OCI-LY1 (cell line): ENCODE measurements at regions not wholly inside any gene's neighbourhood (a gene's known extent, or its start where the extent isn't known, plus 50 kb on each side); places are given as distances from the start of the nearest gene placed in this dataset.
"Not testable (repeated sequence)": the region's sequence is repeated elsewhere in the genome, so short reads cannot be mapped to it uniquely, and the experiment has no call there.

Experiments
- H2AFZ ChIP-seq: fragments of 200-600 bp; sonication (generic), shearing (Covaris generic); 2 replicates; pipeline ENCODE4 v1.6.0; 2014; ENCODE audit warnings: antibody characterized with exemption, mild to moderate bottlenecking, low read length
- H3F3A ChIP-seq: fragments of 200-600 bp; sonication (generic), shearing (Covaris generic); 2 replicates; pipeline ENCODE4 v1.6.0; 2014; ENCODE audit warnings: mild to moderate bottlenecking, antibody characterized with exemption, low read length, moderate library complexity; ENCODE audit not compliant: insufficient read depth
- H3K27ac ChIP-seq: fragments of 200-600 bp; sonication (generic); 2 replicates; pipeline ENCODE4 v1.5.1; 2014; ENCODE audit warnings: low read length, mixed run types, mild to moderate bottlenecking, low read depth; ENCODE audit not compliant: poor library complexity, severe bottlenecking
- H3K27me3 ChIP-seq: fragments of 200-600 bp; sonication (generic); 2 replicates; pipeline ENCODE4 v1.6.0; 2014; ENCODE audit warnings: antibody characterized with exemption, mild to moderate bottlenecking, low read length, moderate library complexity; ENCODE audit not compliant: insufficient read depth
- H3K36me3 ChIP-seq: fragments of 200-600 bp; sonication (generic); 2 replicates; pipeline ENCODE4 v1.6.1; 2014; ENCODE audit warnings: mild to moderate bottlenecking, antibody characterized with exemption, low read length, moderate library complexity, mixed read lengths; ENCODE audit not compliant: insufficient read depth
- H3K4me1 ChIP-seq: fragments of 200-600 bp; sonication (generic); 2 replicates; pipeline ENCODE4 v1.5.1; 2014; ENCODE audit warnings: mild to moderate bottlenecking, low read length, moderate library complexity; ENCODE audit not compliant: insufficient read depth, severe bottlenecking
- H3K4me2 ChIP-seq: fragments of 200-600 bp; sonication (generic), shearing (Covaris generic); 2 replicates; pipeline ENCODE4 v1.6.1; 2014; ENCODE audit warnings: low read length
- H3K4me3 ChIP-seq: fragments of 200-600 bp; sonication (generic); 2 replicates; pipeline ENCODE4 v1.5.1; 2014; ENCODE audit warnings: low read length, low read depth, mild to moderate bottlenecking, mixed read lengths; ENCODE audit not compliant: poor library complexity, severe bottlenecking
- H3K79me2 ChIP-seq: fragments of 200-600 bp; shearing (Covaris generic); 2 replicates; pipeline ENCODE4 v1.6.1; 2016; ENCODE audit warnings: mixed run types, low read length, mixed read lengths; ENCODE audit not compliant: insufficient read depth
- H3K9ac ChIP-seq: fragments of 200-600 bp; sonication (generic), shearing (Covaris generic); 2 replicates; pipeline ENCODE4 v1.6.1; 2014; ENCODE audit warnings: mild to moderate bottlenecking, low read length, mixed read lengths
- H3K9me2 ChIP-seq: fragments of 200-600 bp; sonication (generic), shearing (Covaris generic); 2 replicates; pipeline ENCODE4 v1.6.1; 2014; ENCODE audit warnings: low read depth, mild to moderate bottlenecking, low read length, mixed read lengths
- H3K9me3 ChIP-seq: fragments of 200-600 bp; shearing (Covaris generic); 2 replicates; pipeline ENCODE4 v1.6.1; 2014; ENCODE audit warnings: low read length, mixed read lengths
- H4K20me1 ChIP-seq: fragments of 200-600 bp; sonication (generic), shearing (Covaris generic); 2 replicates; pipeline ENCODE4 v1.6.0; 2016; ENCODE audit warnings: mild to moderate bottlenecking, low read length; ENCODE audit not compliant: insufficient read depth
- CTCF ChIP-seq: fragments of 200-600 bp; sonication (generic), shearing (Covaris generic); IDR thresholded peaks from 2 replicates; pipeline ENCODE4 v1.5.1; 2017; ENCODE audit warnings: mild to moderate bottlenecking, antibody characterized with exemption, low read length, moderate library complexity, mixed read lengths
- EZH2 ChIP-seq: fragments of 200-600 bp; sonication (generic), shearing (Covaris generic); IDR thresholded peaks from 2 replicates; pipeline ENCODE4 v1.8.0; 2017; ENCODE audit warnings: borderline replicate concordance, mixed run types, mild to moderate bottlenecking, antibody characterized with exemption, low read length, moderate library complexity, mixed read lengths

GRCh38 chr2:94769733-94770132, 101.5 kb upstream of the TEKT4 start:
- no peak for TF ChIP-seq CTCF
- no peak for TF ChIP-seq EZH2

GRCh38 chr2:94774851-94775250, 96.4 kb upstream of the TEKT4 start:
- no peak overlapping the region for H2AFZ ChIP-seq
- TF ChIP-seq CTCF = no peak
- TF ChIP-seq EZH2 = no peak
- no peaks in the 10 kb centered on the region for H4K20me1 ChIP-seq
- H3K9me2 ChIP-seq = no peaks in the 10 kb centered on the region
- no peaks in the 10 kb centered on the region for H3F3A ChIP-seq
- H3K4me1 ChIP-seq = no peaks in the 10 kb centered on the region
- H3K4me3 ChIP-seq = no peak overlapping the region
- no peaks in the 10 kb centered on the region for H3K9me3 ChIP-seq
- H3K9ac ChIP-seq = no peak overlapping the region
- no peak overlapping the region for H3K4me2 ChIP-seq
- no peaks in the 10 kb centered on the region for H3K79me2 ChIP-seq
- H3K36me3 ChIP-seq = no peaks in the 10 kb centered on the region
- no peaks in the 10 kb centered on the region for H3K27me3 ChIP-seq
- H3K27ac ChIP-seq = no peak overlapping the region

More at GRCh38 chr2:94769733-94770132, 101.5 kb upstream of the TEKT4 start:
- Histone ChIP-seq H3K79me2 (no peaks in the 10 kb centered on the region), H3K9ac (no peak overlapping the region), H3K9me3 (no peaks in the 10 kb centered on the region), H3K4me1 (no peaks in the 10 kb centered on the region), H3K27ac (no peak overlapping the region), H3K4me3 (no peak overlapping the region), H3K27me3 (no peaks in the 10 kb centered on the region), H2AFZ (no peak overlapping the region), H3K4me2 (no peak overlapping the region), H3F3A (no peaks in the 10 kb centered on the region), H3K9me2 (no peaks in the 10 kb centered on the region), H3K36me3 (no peaks in the 10 kb centered on the region), H4K20me1 (no peaks in the 10 kb centered on the region)

GRCh38 chr2:94776036-94776435, 95.2 kb upstream of the TEKT4 start:
- H3F3A ChIP-seq = no peaks in the 10 kb centered on the region
- H3K79me2 ChIP-seq = no peaks in the 10 kb centered on the region
- H3K9ac ChIP-seq = no peak overlapping the region
- no peaks in the 10 kb centered on the region for H3K36me3 ChIP-seq
- no peaks in the 10 kb centered on the region for H3K27me3 ChIP-seq
- H3K4me3 ChIP-seq = no peak overlapping the region
- H3K4me2 ChIP-seq = no peak overlapping the region
- no peak overlapping the region for H2AFZ ChIP-seq
- no peak for TF ChIP-seq EZH2
- no peak for TF ChIP-seq CTCF
- no peaks in the 10 kb centered on the region for H3K9me3 ChIP-seq
- no peaks in the 10 kb centered on the region for H3K9me2 ChIP-seq
- no peaks in the 10 kb centered on the region for H4K20me1 ChIP-seq
- H3K4me1 ChIP-seq = no peaks in the 10 kb centered on the region
- H3K27ac ChIP-seq = no peak overlapping the region

- H3K4me3 ChIP-seq, H3K9me2 ChIP-seq, H3K4me2 ChIP-seq, H2AFZ ChIP-seq, H3K4me1 ChIP-seq, H3F3A ChIP-seq, H3K27ac ChIP-seq, H3K9ac ChIP-seq, H3K79me2 ChIP-seq, H3K9me3 ChIP-seq, H3K36me3 ChIP-seq, H4K20me1 ChIP-seq, H3K27me3 ChIP-seq: not testable (repeated sequence)
Observed at GRCh38 chr2:94785105-94785504, 86.1 kb upstream of the TEKT4 start.

- H3K79me2 ChIP-seq, H3K4me1 ChIP-seq, H3F3A ChIP-seq, H3K9me2 ChIP-seq, H3K9ac ChIP-seq, H3K27ac ChIP-seq, H3K4me2 ChIP-seq, H2AFZ ChIP-seq, H3K36me3 ChIP-seq, H3K9me3 ChIP-seq, H4K20me1 ChIP-seq, H3K4me3 ChIP-seq, H3K27me3 ChIP-seq: not testable (repeated sequence)
Observed at GRCh38 chr2:94786424-94786823, 84.8 kb upstream of the TEKT4 start.

GRCh38 chr2:94790169-94790568, 81.1 kb upstream of the TEKT4 start:
- not testable (repeated sequence) for H3K4me1 ChIP-seq, H3K9me3 ChIP-seq, H3K79me2 ChIP-seq, H3K36me3 ChIP-seq, H3F3A ChIP-seq, H4K20me1 ChIP-seq, H3K4me2 ChIP-seq, H3K4me3 ChIP-seq, H3K9ac ChIP-seq, H2AFZ ChIP-seq, H3K27me3 ChIP-seq, H3K9me2 ChIP-seq, H3K27ac ChIP-seq
